H1 (cell line): ENCODE measurements at regions not wholly inside any gene's neighbourhood (a gene's known extent, or its start where the extent isn't known, plus 50 kb on each side); places are given as distances from the start of the nearest gene placed in this dataset.

Experiments used
- CTCF ChIA-PET: fragments of 300-600 bp; sonication (Branson Sonifier 250); formaldehyde crosslinking; loops from one replicate; lab custom pipeline; 2021; ENCODE audit not compliant: partially characterized antibody; lab: Charles Lee
- POLR2A ChIA-PET: fragments of 300-600 bp; sonication (Branson Sonifier 250); formaldehyde crosslinking; loops from one replicate; lab custom pipeline; 2021; ENCODE audit warnings: inconsistent platforms; ENCODE audit not compliant: partially characterized antibody; lab: Charles Lee
- DNase-seq, 2 experiments: peaks; one replicate each; pipeline versions ENCODE4 v3.0.0 to v3.0.0-alpha.2; 2010 to 2022; ENCODE audit warnings: low spot score in 2 of 2, low read depth in 1 of 2, mixed read lengths in 1 of 2
- FAIRE-seq: peaks from 2 replicates; lab custom pipeline; 2011; peaks lifted over from hg19 to GRCh38; lab: Jason Lieb, UNC
- H2AFZ ChIP-seq: 2 replicates; pipeline ENCODE4 v1.8.1; 2012; ENCODE audit warnings: low read length, inconsistent platforms
- H2AK5ac ChIP-seq: 2 replicates; pipeline ENCODE4 v1.6.1; 2013; ENCODE audit warnings: low read depth, low read length
- H2BK120ac ChIP-seq: replicated peaks from 2 replicates; pipeline ENCODE3; 2013; ENCODE audit warnings: low read depth, low read length, inconsistent platforms
- H2BK12ac ChIP-seq: 2 replicates; pipeline ENCODE4 v1.6.1; 2013; ENCODE audit warnings: low read depth, low read length
- H2BK15ac ChIP-seq: 2 replicates; pipeline ENCODE4 v1.6.1; 2013; ENCODE audit warnings: low read length
- H2BK20ac ChIP-seq: 2 replicates; pipeline ENCODE4 v1.6.1; 2013; ENCODE audit warnings: low read length
- H2BK5ac ChIP-seq: 2 replicates; pipeline ENCODE4 v1.6.1; 2013; ENCODE audit warnings: low read depth, low read length
- H3K14ac ChIP-seq: 2 replicates; pipeline ENCODE4 v1.6.1; 2013; ENCODE audit warnings: inconsistent platforms; ENCODE audit not compliant: insufficient read length
- H3K18ac ChIP-seq: 2 replicates; pipeline ENCODE4 v1.6.1; 2013; ENCODE audit warnings: low read length; ENCODE audit errors: extremely low read depth
- H3K23ac ChIP-seq: 2 replicates; pipeline ENCODE4 v1.6.1; 2013; ENCODE audit warnings: inconsistent platforms; ENCODE audit not compliant: insufficient read length
- H3K23me2 ChIP-seq: 2 replicates; pipeline ENCODE4 v1.6.1; 2013; ENCODE audit warnings: low read depth, low read length
- H3K27ac ChIP-seq: 2 replicates; pipeline ENCODE4 v1.6.1; 2011; ENCODE audit warnings: low read depth, low read length, inconsistent platforms
- H3K27me3 ChIP-seq, 4 experiments: replicated peaks in 1 of 4; 1 replicate in 1 of 4; 2 replicates in 3 of 4; pipeline versions ENCODE4 v1.6.1 to v1.8.1; 2011 to 2013; ENCODE audit warnings: low read length in 3 of 4, mild to moderate bottlenecking in 3 of 4, inconsistent platforms in 2 of 4, mixed read lengths in 2 of 4, moderate library complexity in 1 of 4; ENCODE audit not compliant: control insufficient read depth in 3 of 4, insufficient read depth in 3 of 4; ENCODE audit errors: extremely low read depth in 1 of 4
- H3K36me3 ChIP-seq, 4 experiments: 2 replicates each; pipeline versions ENCODE4 v1.6.1 to v1.8.1; 2011 to 2013; ENCODE audit warnings: mild to moderate bottlenecking in 4 of 4, low read length in 3 of 4, moderate library complexity in 2 of 4, control low read depth in 1 of 4, inconsistent platforms in 1 of 4; ENCODE audit not compliant: insufficient read depth in 4 of 4, control insufficient read depth in 2 of 4
- H3K4ac ChIP-seq: replicated peaks from 2 replicates; pipeline ENCODE3; 2013; ENCODE audit warnings: low read length, low read depth, mixed read lengths, inconsistent platforms; ENCODE audit not compliant: insufficient read length
- H3K4me1 ChIP-seq, 4 experiments: replicated peaks in 1 of 4; 1 replicate in 1 of 4; 2 replicates in 3 of 4; pipeline versions ENCODE4 v1.6.1 to v1.8.1; 2011 to 2013; ENCODE audit warnings: low read length in 3 of 4, inconsistent platforms in 2 of 4, mixed read lengths in 1 of 4; ENCODE audit not compliant: insufficient read depth in 4 of 4, control insufficient read depth in 3 of 4
- H3K4me2 ChIP-seq, 2 experiments: 2 replicates each; pipeline versions ENCODE4 v1.6.1 to v1.8.1; 2011 to 2013; ENCODE audit warnings: low read depth in 2 of 2, low read length in 2 of 2, control low read depth in 1 of 2, inconsistent platforms in 1 of 2, mild to moderate bottlenecking in 1 of 2; ENCODE audit not compliant: insufficient read depth in 1 of 2
- H3K4me3 ChIP-seq, 4 experiments: fragments of 200-600, 300-600 bp in 1 of 4; sonication (generic), shearing (Covaris generic), sonication (Bioruptor Twin) in 1 of 4; 2 replicates each; pipeline versions ENCODE4 v1.5.1 to v1.8.1; 2011 to 2016; ENCODE audit warnings: low read length in 4 of 4, low read depth in 3 of 4, control low read depth in 2 of 4, inconsistent platforms in 2 of 4, mild to moderate bottlenecking in 2 of 4, mixed read lengths in 1 of 4, moderate library complexity in 1 of 4; ENCODE audit not compliant: insufficient read depth in 2 of 4; ENCODE audit errors: extremely low read depth in 1 of 4
- H3K56ac ChIP-seq: replicated peaks from 2 replicates; pipeline ENCODE3; 2013; ENCODE audit warnings: low read depth, mild to moderate bottlenecking, mixed read lengths, low read length, inconsistent platforms; ENCODE audit not compliant: insufficient read length
- H3K79me1 ChIP-seq: 2 replicates; pipeline ENCODE4 v1.6.1; 2013; ENCODE audit warnings: low read depth, low read length, control low read depth
- H3K79me2 ChIP-seq, 2 experiments: 2 replicates each; pipeline versions ENCODE4 v1.6.1 to v1.8.1; 2012 to 2013; ENCODE audit warnings: low read length in 2 of 2, mild to moderate bottlenecking in 2 of 2, inconsistent platforms in 1 of 2; ENCODE audit not compliant: insufficient read depth in 2 of 2, control insufficient read depth in 1 of 2
- H3K9ac ChIP-seq, 4 experiments: replicated peaks in 1 of 4; 1 replicate in 1 of 4; 2 replicates in 3 of 4; pipeline versions ENCODE4 v1.6.1 to v1.8.1; 2011 to 2013; ENCODE audit warnings: low read depth in 3 of 4, low read length in 3 of 4, control low read depth in 2 of 4, mild to moderate bottlenecking in 2 of 4, moderate library complexity in 2 of 4, inconsistent platforms in 1 of 4; ENCODE audit errors: extremely low read depth in 1 of 4
- H3K9me3 ChIP-seq, 2 experiments: 2 replicates each; pipeline versions ENCODE4 v1.6.1 to v1.8.1; 2012 to 2013; ENCODE audit warnings: mild to moderate bottlenecking in 2 of 2, moderate library complexity in 2 of 2, control low read depth in 1 of 2, inconsistent platforms in 1 of 2, low read depth in 1 of 2, low read length in 1 of 2, mixed read lengths in 1 of 2; ENCODE audit not compliant: insufficient read depth in 2 of 2
- H4K20me1 ChIP-seq, 2 experiments: replicated peaks in 1 of 2; 2 replicates each; pipeline versions ENCODE3 to v1.8.1; 2011 to 2013; ENCODE audit warnings: inconsistent platforms in 2 of 2, low read length in 2 of 2, mild to moderate bottlenecking in 1 of 2; ENCODE audit not compliant: insufficient read depth in 2 of 2, control insufficient read depth in 1 of 2
- H4K5ac ChIP-seq: 2 replicates; pipeline ENCODE4 v1.6.1; 2013; ENCODE audit warnings: low read length, low read depth, mixed read lengths, inconsistent platforms; ENCODE audit not compliant: insufficient read length
- H4K8ac ChIP-seq: 2 replicates; pipeline ENCODE4 v1.8.0; 2013; ENCODE audit warnings: mild to moderate bottlenecking, moderate library complexity, low read length, inconsistent platforms; ENCODE audit not compliant: insufficient read depth; ENCODE audit errors: extremely low read depth
- H4K91ac ChIP-seq: replicated peaks from 2 replicates; pipeline ENCODE3; 2013; ENCODE audit warnings: low read length, mixed read lengths, inconsistent platforms; ENCODE audit not compliant: insufficient read length
- CBX8 ChIP-seq: fragments of 300-800, 300-1000 bp; sonication (generic); IDR thresholded peaks from 2 replicates; pipeline ENCODE4 v1.7.1; 2016; ENCODE audit warnings: low read depth, low read length, borderline replicate concordance
- WGBS, 2 experiments: shearing (Covaris generic) in 1 of 2; methylation state at CpG; one replicate each; pipeline versions ENCODE4 v1.1.6 to v1.1.7; 2013 to 2015; ENCODE audit warnings: low lambda C conversion rate in 2 of 2, mixed read lengths in 2 of 2, inconsistent platforms in 1 of 2, low coverage in 1 of 2, missing lambda C conversion rate in 1 of 2; ENCODE audit not compliant: insufficient replicate concordance in 2 of 2, insufficient coverage in 1 of 2, insufficient read length in 1 of 2; ENCODE audit errors: extremely low coverage in 1 of 2, missing lambda C conversion rate in 1 of 2; 5-methylcytosine and 5-hydroxymethylcytosine counted together

GRCh38 chr10:17506390-17506789 is 52.0 kb upstream of the ST8SIA6 start:
- no peak overlapping the region for H4K91ac ChIP-seq
- H4K20me1 ChIP-seq, result no peaks in the 10 kb centered on the region
- H3K18ac ChIP-seq, result no peak overlapping the region
- no peak overlapping the region for H3K14ac ChIP-seq
- POLR2A ChIA-PET, result no interaction called here
- no peaks in the 10 kb centered on the region for H3K23me2 ChIP-seq
- no peak overlapping the region for H3K4ac ChIP-seq
- H2BK5ac ChIP-seq, result no peak overlapping the region
- H3K9ac ChIP-seq, result no peak overlapping the region
- H3K23ac ChIP-seq, result no peak overlapping the region
- H3K27ac ChIP-seq, result no peak overlapping the region
- 86% methylated on average over 6 of the region's 6 CpGs; no CpG with 5 or more reads in 1 of the 2 experiments for whole genome bisulfite sequencing, 2 experiments
- TF ChIP-seq CBX8, result no peak
- no peak overlapping the region for H4K8ac ChIP-seq
- H2AFZ ChIP-seq, result no peak overlapping the region
- CTCF ChIA-PET, result interaction anchor here (0.5 kb wide), 1 partner anchor 179 kb away, joined by 3 read pairs; no protein-coding TSS in a partner anchor
- FAIRE-seq, result no peak
- no peak overlapping the region for H3K56ac ChIP-seq
- H3K9me3 ChIP-seq, result no peaks in the 10 kb centered on the region
- H2BK120ac ChIP-seq, result no peak overlapping the region
- H2BK20ac ChIP-seq, result no peak overlapping the region
- no peaks in the 10 kb centered on the region for H3K79me2 ChIP-seq
- no peaks in the 10 kb centered on the region for H3K79me1 ChIP-seq
- no peak overlapping the region for H2BK12ac ChIP-seq
- no peak overlapping the region for H3K4me2 ChIP-seq
- no peak overlapping the region for H2BK15ac ChIP-seq
- no peak overlapping the region for H2AK5ac ChIP-seq
- H3K36me3 ChIP-seq, result no peaks in the 10 kb centered on the region
- DNase-seq, result no peak
- H3K4me1 ChIP-seq, result no peaks in the 10 kb centered on the region
- H3K27me3 ChIP-seq, result peaks cover 0 to 1% (median 0%) of the 10 kb centered on the region in 4 experiments; a peak in 1 of 7 replicates
- no peak overlapping the region for H4K5ac ChIP-seq
- H3K4me3 ChIP-seq, result no peak overlapping the region
